Motor neuron (in vitro differentiated cells): ENCODE measurements at regions not wholly inside any gene's neighbourhood (a gene's known extent, or its start where the extent isn't known, plus 50 kb on each side); places are given as distances from the start of the nearest gene placed in this dataset.
A peak's percentile ranks its signal among the peaks of the same experiment; 100 is the strongest.

Experiments
- ATAC-seq, 8 experiments: fragments of 200-7000 bp; cut with Tn5 transposase; replicated peaks in 6 of 8; 2 replicates each; pipeline ENCODE4 v1.8.0; 2021; ENCODE audit warnings: mild to moderate bottlenecking in 8 of 8, moderate library complexity in 8 of 8
- H3K27ac ChIP-seq, 2 donors: fragments of 250-450 bp; sonication (Bioruptor Pico); 2 replicates each; pipeline ENCODE4 v1.9.0; 2021; ENCODE audit warnings: antibody characterized with exemption in 2 of 2, mild to moderate bottlenecking in 2 of 2, moderate library complexity in 1 of 2
- H3K4me1 ChIP-seq, 2 donors: fragments of 250-450 bp; sonication (Bioruptor Pico); replicated peaks in 1 of 2; 2 replicates each; pipeline ENCODE4 v1.6.1; 2021; ENCODE audit warnings: antibody characterized with exemption in 2 of 2, mild to moderate bottlenecking in 2 of 2, moderate library complexity in 1 of 2
- H3K4me3 ChIP-seq, 5 donors: fragments of 250-450 bp; sonication (Bioruptor Pico); 2 replicates each; pipeline ENCODE4 v1.9.0; 2021; ENCODE audit warnings: antibody characterized with exemption in 5 of 5, mild to moderate bottlenecking in 5 of 5, moderate library complexity in 4 of 5
- WGBS, 10 experiments: fragments of 450-650 bp; shearing (Covaris generic); methylation state at CpG; one replicate each; pipeline ENCODE4 v1.0.0; 2022; 5-methylcytosine and 5-hydroxymethylcytosine counted together
- in situ Hi-C, 9 experiments: fragments of 400-800 bp; cut with MboI; loops; one replicate each; pipeline ENCODE4 v1.15.0; 2021; ENCODE audit warnings: low sequenced_read_pairs in 9 of 9, low pct_unique_long_range_greater_than_20kb in 2 of 9; ENCODE audit not compliant: unreplicated experiment in 9 of 9

DNA sequence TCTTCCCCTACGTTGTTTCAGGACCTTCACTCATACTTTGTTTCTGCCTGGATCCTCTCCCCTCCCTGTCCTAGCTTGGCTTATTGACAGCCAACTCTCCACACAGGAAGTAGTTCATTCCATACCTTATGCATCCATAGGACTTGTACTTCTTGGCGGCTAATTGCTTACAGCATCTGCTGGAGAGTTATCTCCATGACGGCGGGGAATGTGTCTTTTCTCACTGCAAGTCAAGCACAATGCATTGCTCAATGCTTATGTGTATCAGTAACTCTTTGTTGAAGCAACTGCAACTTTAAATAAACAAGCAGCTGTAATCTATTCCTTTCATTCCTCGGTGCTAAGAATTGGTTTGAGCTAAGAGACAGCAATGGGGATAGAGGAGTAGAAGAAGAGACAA lies 551.3 kb upstream of the EPHA7 start:
- peak in 1 of 8 experiments; percentile 67 for ATAC-seq
- Histone ChIP-seq H3K27ac (no peak overlapping the region), H3K4me3 (no peak overlapping the region), H3K4me1 (no peaks in the 10 kb centered on the region)
- in situ Hi-C loops, result no loop called here
- WGBS, 10 experiments, result 0 to 95% (median 55%) methylated on average over 1 to 5 of the region's 5 CpGs; no CpG with 5 or more reads in 2 of the 10 experiments

GRCh38 chr6:93968126-93968525 lies 548.8 kb upstream of the EPHA7 start:
- Histone ChIP-seq H3K4me1 (no peaks in the 10 kb centered on the region), H3K4me3 (no peak overlapping the region), H3K27ac (no peak overlapping the region)
- in situ Hi-C loops, result no loop called here
- no peak for ATAC-seq
- WGBS, 10 experiments, result 0 to 96% (median 53%) methylated on average over 1 to 4 of the region's 4 CpGs

- Histone ChIP-seq H3K27ac (no peak overlapping the region), H3K4me3 (no peak overlapping the region), H3K4me1 (no peaks in the 10 kb centered on the region)
- in situ Hi-C loops, result no loop called here
- 7 to 100% (median 85%) methylated on average over 1 of the region's 1 CpG; no CpG with 5 or more reads in 2 of the 10 experiments for WGBS, 10 experiments
- ATAC-seq, result no peak
Observed at GRCh38 chr6:93964926-93965325, 545.6 kb upstream of the EPHA7 start.

GRCh38 chr6:93964321-93964720 lies 545.0 kb upstream of the EPHA7 start:
- in situ Hi-C loops, result no loop called here
- Histone ChIP-seq H3K4me1 (no peaks in the 10 kb centered on the region), H3K27ac (no peak overlapping the region), H3K4me3 (no peak overlapping the region)
- ATAC-seq, result peak in 1 of 8 experiments; percentile 65
- WGBS, 10 experiments, result 0 to 50% (median 21%) methylated on average over 1 of the region's 1 CpG; no CpG with 5 or more reads in 2 of the 10 experiments

GRCh38 chr6:93962566-93962965 lies 543.2 kb upstream of the EPHA7 start:
- H3K4me1 ChIP-seq, result no peaks in the 10 kb centered on the region
- WGBS, 10 experiments, result 0 to 100% (median 84%) methylated on average over 1 of the region's 1 CpG; no CpG with 5 or more reads in 6 of the 10 experiments
- ATAC-seq, result no peak
- in situ Hi-C loops, result no loop called here
- H3K27ac ChIP-seq, result no peak overlapping the region
- H3K4me3 ChIP-seq, result no peak overlapping the region

- WGBS, 10 experiments, result 0 to 69% (median 40%) methylated on average over 1 of the region's 1 CpG; no CpG with 5 or more reads in 1 of the 10 experiments
- H3K4me1 ChIP-seq, result peaks cover 0 to 9% of the 10 kb centered on the region in 2 donors
- H3K4me3 ChIP-seq, result no peak overlapping the region
- H3K27ac ChIP-seq, result no peak overlapping the region
- in situ Hi-C loops, result no loop called here
- ATAC-seq, result peak in 4 of 8 experiments; percentile 25 to 91 (median 82)
Observed at GRCh38 chr6:93954584-93954983, 535.2 kb upstream of the EPHA7 start.

DNA sequence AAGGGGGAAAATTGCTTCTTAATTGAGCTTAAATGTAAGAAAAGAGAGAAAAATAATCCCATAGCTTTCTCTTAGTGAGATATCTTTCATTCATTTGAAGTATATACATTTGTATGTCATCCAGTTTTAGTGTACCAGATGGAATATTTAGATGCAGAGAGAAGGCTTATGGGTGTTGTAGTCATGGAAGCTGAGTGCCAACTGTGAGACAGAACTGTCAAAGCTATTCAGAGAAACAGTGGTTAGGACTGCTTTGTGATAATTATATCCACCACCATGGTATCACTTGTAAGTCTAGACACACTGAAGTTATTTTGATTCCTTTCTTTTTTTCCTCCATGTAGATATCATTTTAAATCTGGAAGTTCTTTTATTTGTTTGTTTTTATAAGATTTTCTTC lies 524.3 kb upstream of the EPHA7 start:
- Histone ChIP-seq H3K4me1 (no peaks in the 10 kb centered on the region), H3K27ac (no peak overlapping the region), H3K4me3 (no peak overlapping the region)
- in situ Hi-C loops, result no loop called here
- no peak for ATAC-seq

GRCh38 chr6:93940381-93940780 lies 521.0 kb upstream of the EPHA7 start:
- in situ Hi-C loops, result no loop called here

GRCh38 chr6:93932175-93932574 lies 512.8 kb upstream of the EPHA7 start:
- in situ Hi-C loops, result no loop called here
- WGBS, 10 experiments, result 0 to 100% (median 88%) methylated on average over 1 to 2 of the region's 2 CpGs; no CpG with 5 or more reads in 3 of the 10 experiments
- Histone ChIP-seq H3K27ac (no peak overlapping the region), H3K4me3 (no peak overlapping the region), H3K4me1 (peaks cover 0 to 4% of the 10 kb centered on the region in 2 donors)
- no peak for ATAC-seq

More at GRCh38 chr6:93940381-93940780, 521.0 kb upstream of the EPHA7 start:
- ATAC-seq, result no peak
- 0 to 89% (median 21%) methylated on average over 1 to 2 of the region's 2 CpGs; no CpG with 5 or more reads in 4 of the 10 experiments for WGBS, 10 experiments
- Histone ChIP-seq H3K4me3 (no peak overlapping the region), H3K4me1 (no peaks in the 10 kb centered on the region), H3K27ac (no peak overlapping the region)

- in situ Hi-C loops, result no loop called here
- no peak for ATAC-seq
- Histone ChIP-seq H3K4me1 (peaks cover 0 to 4% of the 10 kb centered on the region in 2 donors), H3K4me3 (no peak overlapping the region), H3K27ac (no peak overlapping the region)
- 10 to 100% (median 93%) methylated on average over 1 to 5 of the region's 5 CpGs for WGBS, 10 experiments
Observed at GRCh38 chr6:93927731-93928130, 508.4 kb upstream of the EPHA7 start.

DNA sequence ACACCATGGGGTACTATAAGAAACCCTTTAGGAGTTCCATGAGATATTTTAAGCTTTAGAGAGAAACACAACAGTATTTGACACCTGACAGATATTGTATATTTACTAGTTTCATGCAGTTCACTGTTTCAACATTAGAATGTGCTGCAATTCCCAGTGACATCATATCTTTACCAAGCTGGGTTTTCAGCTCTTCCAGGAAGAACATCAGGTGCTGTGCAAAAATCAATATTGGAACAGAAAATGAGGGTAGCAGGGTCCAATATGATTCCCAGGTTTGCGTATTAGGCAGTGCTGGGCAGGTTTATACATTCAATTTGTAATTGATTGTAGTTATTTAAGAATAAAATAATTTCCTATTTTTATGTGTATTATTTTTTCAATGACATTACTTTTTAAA lies 500.0 kb upstream of the EPHA7 start:
- Histone ChIP-seq H3K4me3 (no peak overlapping the region), H3K27ac (no peak overlapping the region), H3K4me1 (no peaks in the 10 kb centered on the region)
- ATAC-seq, result no peak
- in situ Hi-C loops, result no loop called here
- 25 to 100% (median 95%) methylated on average over 1 of the region's 1 CpG; no CpG with 5 or more reads in 4 of the 10 experiments for WGBS, 10 experiments

GRCh38 chr6:93918258-93918657 lies 498.9 kb upstream of the EPHA7 start:
- in situ Hi-C loops, result no loop called here
- no peak for ATAC-seq
- no peak overlapping the region for H3K27ac ChIP-seq
- H3K4me3 ChIP-seq, result no peak overlapping the region
- 6 to 100% (median 75%) methylated on average over 1 to 3 of the region's 3 CpGs; no CpG with 5 or more reads in 1 of the 10 experiments for WGBS, 10 experiments
- no peaks in the 10 kb centered on the region for H3K4me1 ChIP-seq

GRCh38 chr6:93917216-93917615 lies 497.9 kb upstream of the EPHA7 start:
- H3K4me1 ChIP-seq, result no peaks in the 10 kb centered on the region
- H3K4me3 ChIP-seq, result no peak overlapping the region
- WGBS, 10 experiments, result 0 to 100% (median 71%) methylated on average over 1 of the region's 1 CpG
- no peak overlapping the region for H3K27ac ChIP-seq
- in situ Hi-C loops, result no loop called here
- ATAC-seq, result no peak

GRCh38 chr6:93916716-93917115 lies 497.4 kb upstream of the EPHA7 start:
- in situ Hi-C loops, result no loop called here
- Histone ChIP-seq H3K27ac (no peak overlapping the region), H3K4me3 (no peak overlapping the region), H3K4me1 (no peaks in the 10 kb centered on the region)
- ATAC-seq, result no peak
- WGBS, 10 experiments, result 0 to 92% (median 31%) methylated on average over 1 of the region's 1 CpG; no CpG with 5 or more reads in 2 of the 10 experiments
